Activated CD4-positive, CD25-positive, alpha-beta regulatory T cell treated with anti-CD3 and anti-CD28 coated beads, Interleukin-2, amount 50 U/mL, for 16 hours (primary cell): ENCODE measurements at regions not wholly inside any gene's neighbourhood (a gene's known extent, or its start where the extent isn't known, plus 50 kb on each side); places are given as distances from the start of the nearest gene placed in this dataset.

Experiments
- DNase-seq: peaks from one replicate; pipeline ENCODE4 v3.0.0-alpha.2; 2020; ENCODE audit warnings: low read depth, low spot score

GRCh38 chr2:2831633-2832032 is 500.6 kb upstream of the MYT1L start:
- DNase-seq: no peak

DNA sequence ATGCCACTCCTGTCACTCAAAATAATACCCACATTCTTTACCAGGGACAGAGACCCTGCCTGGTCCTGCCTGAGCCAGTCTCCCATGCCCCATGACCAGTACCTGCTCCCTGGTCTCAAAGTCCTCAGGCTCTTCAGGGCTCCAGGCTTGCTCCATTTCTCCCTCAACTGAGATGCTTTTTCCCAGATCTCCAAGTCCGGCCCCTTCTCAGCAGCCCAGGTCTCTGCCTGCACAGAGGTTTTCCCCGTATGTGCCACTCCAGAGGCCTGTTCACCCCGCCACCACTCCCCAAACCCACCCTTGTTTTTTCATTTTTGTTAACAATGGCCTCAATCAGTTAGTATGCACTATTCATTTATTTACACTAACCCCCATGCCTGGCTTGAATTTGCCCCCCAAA is 499.5 kb upstream of the MYT1L start:
- DNase-seq: no peak

- DNase-seq: no peak
These were observed 497.8 kb upstream of the MYT1L start for GRCh38 chr2:2828774-2829368.

GRCh38 chr2:2827761-2828221 is 496.7 kb upstream of the MYT1L start:
- DNase-seq: no peak

DNA sequence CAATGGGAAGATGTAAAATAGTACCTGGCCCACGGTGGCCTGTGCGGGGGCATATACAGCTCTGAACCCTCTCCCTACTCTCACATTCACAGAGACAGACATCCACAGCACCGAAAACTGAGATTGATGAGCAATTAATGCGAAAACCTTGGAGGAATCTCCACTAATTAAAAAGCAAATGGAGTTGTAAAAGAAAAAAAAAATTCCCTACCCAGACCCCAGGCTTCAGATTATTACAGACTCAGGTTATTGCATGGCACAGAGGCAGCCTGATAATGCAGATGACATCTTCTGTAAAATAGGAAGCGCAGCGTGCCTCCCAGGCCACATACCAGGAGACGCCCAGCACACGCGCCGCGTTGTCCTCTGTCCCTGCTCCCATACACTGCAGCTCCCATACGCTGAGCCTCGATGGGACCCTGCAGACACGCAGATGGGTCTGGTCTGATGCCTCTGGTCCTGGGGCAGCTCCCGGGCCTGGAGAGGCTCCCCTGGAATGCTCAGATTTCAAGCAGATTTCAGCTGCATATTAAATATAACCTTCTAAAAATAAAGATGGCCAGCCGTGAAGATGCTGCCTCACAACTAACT is 496.1 kb upstream of the MYT1L start:
- no peak for DNase-seq

DNA sequence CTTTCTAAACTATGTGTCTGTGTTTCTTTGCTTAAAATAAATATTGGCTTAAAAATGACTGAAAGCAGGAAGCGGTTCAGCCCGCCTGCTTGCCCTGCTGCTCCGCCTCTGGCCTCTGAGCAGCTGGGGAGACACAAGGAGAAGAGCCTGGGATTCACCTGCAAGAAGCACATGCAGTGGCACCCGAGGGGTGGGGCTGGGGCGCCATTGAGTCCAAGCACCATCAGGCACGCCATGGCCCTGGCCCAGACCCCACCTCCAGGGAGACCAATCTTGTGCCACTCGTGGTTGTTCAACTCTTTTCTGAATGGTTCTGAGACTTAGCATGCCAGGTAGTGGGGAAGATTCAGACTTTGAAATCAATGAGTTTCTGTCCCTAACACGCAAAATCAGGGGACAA is 495.5 kb upstream of the MYT1L start:
- no peak for DNase-seq

GRCh38 chr2:2826209-2826551 is 495.1 kb upstream of the MYT1L start:
- DNase-seq: no peak

DNA sequence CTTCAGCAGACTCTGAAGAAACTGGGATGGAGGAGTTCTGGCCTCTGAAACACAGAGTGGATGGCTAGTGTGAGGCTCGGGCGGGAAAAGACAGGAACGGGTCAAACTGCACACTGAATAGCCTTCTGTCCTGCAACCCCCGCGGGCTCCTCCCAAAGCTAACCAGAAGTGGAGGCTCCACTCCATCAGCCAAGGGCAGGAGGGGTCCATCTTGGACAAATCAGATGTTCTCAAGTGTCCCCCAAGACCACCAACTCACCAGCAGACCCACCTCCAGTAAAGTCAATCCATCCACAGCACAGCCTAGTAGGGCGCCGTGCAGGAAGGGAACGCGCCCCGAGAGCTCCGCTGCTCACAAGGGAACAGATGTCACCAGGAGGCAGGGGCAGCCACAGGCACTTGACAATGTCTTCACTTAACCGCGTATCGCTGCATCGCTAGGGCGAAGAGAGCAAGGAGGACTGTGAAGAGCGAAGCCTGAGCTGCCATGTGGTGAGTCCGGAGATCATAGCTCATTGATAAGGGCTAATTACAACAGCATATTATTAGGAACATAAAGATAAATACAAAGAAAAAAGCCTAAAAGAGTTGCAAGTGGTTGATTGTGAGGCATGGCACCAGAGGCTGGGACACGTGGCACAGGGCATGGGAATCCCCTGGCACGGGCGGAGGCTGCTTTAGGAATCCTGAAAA is 494.6 kb upstream of the MYT1L start:
- no peak for DNase-seq

- DNase-seq: no peak
These were observed 494.0 kb upstream of the MYT1L start for GRCh38 chr2:2825062-2825461.

DNA sequence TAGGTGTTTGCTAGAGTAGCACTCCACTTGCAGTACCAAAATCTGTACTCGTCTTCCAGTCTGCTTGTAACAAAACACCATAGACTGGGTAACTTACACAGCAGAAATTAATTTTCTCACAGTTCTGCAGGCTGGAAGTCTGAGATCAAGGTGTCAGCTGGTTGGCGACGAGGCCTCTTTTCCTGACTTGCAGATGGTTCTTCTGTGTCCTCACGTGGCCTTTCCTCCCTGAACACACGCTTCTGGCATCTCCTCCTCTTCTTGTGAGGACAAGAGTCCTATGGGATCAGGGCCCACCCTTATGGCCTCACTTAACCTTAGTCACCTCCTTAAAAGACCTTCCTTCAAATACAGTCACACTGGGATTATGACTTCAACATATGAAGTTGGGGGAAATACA is 493.5 kb upstream of the MYT1L start:
- no peak for DNase-seq

DNA sequence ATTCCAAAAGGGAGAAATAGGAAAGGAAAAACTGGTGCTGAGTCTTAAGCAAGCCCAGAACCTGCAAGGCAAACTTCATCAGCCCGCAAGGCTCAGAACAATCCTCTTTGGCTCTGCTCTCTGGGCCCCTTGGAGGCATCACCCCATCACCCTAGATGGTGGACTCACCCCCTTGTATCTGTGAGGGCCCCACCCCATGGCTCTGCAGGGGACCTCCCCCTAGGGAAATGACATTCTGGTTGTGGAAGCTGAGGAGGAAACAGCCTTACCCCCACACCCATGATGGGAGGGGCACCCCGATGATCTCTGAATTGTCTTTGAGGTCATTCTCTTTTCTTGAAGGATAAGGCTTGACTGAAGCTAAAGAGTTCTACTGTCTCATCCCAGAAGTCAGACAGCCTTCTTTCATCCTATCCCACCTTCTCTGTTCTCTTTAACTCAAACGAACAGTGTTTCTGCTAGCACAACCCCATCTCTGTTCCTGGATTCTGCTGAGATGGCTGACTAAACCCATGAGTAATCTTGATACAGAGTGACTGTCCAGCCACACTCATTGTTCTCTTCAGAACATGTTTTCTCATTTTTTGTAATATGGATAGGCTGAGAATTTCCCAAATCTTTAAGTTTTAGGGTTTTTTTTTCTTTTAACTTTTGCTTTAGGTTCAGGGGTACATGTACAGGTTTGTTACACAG is 492.1 kb upstream of the MYT1L start:
- no peak for DNase-seq

DNA sequence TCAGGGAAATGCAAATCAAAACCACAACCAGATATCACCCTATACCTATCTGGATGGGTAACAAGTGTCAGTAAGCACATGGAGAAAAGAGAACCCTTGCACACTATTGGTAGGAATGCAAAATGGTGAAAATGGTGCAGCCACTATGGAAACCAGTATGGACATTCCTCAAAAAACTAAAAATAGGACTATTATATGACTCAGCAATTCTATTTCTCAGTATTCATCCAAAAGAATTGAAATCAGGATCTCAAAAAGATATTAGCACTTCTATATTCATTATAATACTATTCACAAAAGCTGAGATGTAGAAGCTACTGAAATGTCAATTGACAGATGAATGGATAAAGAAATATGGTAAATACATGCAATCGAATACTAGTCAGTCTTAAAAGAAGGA is 491.1 kb upstream of the MYT1L start:
- no peak for DNase-seq

GRCh38 chr2:2812648-2813047 is 481.6 kb upstream of the MYT1L start:
- no peak for DNase-seq

DNA sequence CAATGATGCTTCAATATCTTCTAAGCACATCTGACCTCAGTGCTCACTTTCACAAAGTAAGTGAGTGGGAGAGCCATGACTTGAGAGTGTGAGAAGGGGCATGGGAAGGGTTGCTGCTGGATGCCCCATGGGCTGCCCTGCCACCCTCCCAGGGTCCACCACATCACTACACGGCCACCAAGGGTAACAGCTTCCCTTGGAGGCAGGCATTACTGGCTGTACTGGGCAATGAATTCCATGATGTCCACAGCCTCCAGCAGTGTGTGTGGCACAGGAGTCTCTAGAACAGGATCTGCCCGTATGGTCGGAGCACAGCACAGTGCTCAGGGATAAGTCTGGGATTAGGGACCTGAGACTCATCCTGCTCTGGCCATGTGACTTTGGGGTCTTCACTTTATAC is 481.0 kb upstream of the MYT1L start:
- DNase-seq: no peak

DNA sequence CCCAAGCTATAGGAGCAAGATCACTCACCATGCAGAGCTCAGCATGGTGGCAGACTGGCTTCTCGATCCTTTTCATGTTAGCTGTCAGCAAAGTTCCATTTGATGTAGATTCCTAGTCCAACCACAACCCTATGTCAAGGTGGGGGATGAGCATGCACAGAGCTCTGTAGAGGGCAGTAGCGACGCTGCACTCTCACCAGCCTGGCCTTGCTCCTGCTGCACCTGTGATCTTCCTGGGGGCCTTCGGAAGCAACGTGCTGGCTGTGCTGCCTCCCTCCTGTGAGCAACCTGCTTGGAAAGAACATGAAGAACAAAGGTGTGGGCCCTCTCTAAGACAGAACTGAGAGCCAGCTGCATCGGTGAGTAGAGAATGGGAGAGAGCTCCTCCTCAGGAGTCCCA is 479.4 kb upstream of the MYT1L start:
- no peak for DNase-seq

DNA sequence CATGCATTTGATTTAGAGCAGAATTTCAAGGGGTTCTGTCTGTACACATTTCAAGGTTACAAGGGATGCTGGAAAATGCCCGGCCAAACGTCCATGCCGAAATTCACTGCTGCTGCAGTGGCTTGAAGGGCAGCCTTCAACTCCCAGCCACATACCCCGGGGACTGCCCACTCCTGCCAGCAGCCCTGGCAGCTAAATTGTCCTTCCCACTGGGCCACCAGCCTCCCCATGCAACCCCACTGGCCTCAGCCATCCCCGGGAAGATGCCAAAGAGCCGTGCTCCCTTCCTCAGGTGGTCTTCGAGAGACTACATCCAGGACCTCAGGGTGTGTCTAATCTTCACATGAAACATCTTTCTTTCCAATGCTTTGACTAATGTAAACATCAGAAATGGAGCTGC is 478.7 kb upstream of the MYT1L start:
- DNase-seq: no peak

GRCh38 chr2:2808551-2809058 is 477.5 kb upstream of the MYT1L start:
- no peak for DNase-seq

DNA sequence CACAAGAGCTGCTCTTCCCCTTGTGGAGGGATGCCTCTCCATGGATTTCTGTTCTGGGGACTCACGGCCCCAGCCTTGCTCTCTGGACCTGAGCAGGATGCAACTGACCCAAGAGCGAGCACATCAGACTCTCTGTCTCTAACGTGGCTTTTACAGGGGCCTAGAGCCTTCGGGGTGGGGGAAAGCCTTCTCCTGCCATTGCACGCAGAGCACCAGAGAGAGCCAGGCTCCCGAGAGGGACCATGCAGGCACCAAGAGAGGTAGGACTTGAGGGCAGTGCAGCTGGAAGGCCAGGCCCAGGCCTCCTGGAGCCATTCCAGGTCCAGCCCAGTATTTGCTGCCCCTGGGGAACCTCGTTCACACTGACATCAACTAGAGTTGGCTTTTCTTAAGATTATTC is 475.6 kb upstream of the MYT1L start:
- no peak for DNase-seq

DNA sequence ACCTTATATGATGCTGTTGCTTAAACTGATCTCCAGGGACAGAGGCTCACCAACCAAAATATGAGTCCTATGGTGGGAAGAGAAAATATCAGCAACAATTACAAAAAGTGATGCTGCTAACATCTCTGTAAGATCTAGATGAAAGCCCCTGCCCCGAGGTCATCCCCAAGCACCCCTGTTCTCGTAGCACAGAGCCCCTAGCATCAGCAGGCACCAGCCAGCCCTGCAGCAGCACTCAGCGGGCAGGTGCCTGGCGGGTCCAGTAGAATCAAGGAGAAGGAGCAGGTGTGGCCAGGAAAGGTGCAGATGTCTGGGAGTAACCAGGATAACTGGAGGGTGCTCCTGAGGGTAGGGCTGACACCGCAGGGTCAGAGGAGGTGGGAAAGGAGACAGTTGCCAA is 474.2 kb upstream of the MYT1L start:
- no peak for DNase-seq

DNA sequence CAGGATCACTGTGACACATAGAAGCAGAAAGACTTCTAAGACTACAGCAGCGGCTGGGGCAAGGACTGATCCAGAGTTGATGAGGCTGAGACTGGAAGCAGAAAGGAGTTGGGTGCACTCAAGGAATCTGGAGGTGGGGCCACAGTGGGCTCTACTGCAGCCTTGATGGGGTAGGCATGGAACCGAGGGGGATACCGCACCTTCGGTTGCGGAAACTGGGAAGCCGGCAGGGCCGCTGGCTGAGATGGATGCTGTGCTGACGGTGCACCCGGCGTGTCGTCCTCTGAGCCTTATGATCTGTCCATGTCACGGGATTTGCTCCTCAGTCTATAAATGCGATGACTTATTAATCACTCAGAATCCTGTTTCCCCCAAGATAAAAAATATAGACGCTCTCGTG is 473.5 kb upstream of the MYT1L start:
- DNase-seq: no peak

DNA sequence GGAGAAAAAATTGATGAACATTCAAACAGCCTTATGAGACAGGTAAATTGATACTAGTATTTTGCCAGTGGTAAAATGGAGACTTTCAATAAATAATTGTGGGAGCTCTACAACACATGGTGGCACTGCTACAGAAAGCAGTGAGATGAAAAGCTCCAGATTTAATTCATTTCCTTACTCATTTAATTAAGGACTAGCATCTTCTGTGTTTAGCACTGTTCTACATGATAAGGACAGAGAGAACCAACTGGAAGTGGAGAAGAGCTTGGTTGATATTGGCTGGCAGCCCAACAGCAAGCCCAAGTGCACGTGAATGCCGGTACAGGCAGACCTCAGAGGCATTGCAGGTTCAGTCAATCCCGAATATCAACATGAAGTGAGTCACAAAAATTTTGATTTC is 470.4 kb upstream of the MYT1L start:
- no peak for DNase-seq

DNA sequence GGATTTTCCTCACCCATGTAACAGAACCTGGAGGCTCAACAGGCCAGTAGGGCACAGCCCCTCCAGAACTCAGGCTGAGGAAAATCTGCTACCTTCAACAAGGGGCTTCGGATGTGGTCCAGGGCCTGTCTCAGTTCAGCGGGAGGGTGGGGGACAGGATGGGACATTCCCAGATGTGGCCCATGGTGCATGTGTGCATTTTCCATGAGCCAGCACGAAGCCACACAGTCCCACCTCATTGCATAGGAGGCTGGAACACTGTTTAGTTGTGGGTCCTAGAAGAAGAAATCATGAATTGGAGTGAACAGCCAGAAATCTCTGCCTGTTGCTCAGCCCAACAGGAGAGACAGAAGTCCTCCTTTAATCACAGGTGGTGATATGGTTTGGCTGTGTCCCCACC is 469.6 kb upstream of the MYT1L start:
- no peak for DNase-seq

DNA sequence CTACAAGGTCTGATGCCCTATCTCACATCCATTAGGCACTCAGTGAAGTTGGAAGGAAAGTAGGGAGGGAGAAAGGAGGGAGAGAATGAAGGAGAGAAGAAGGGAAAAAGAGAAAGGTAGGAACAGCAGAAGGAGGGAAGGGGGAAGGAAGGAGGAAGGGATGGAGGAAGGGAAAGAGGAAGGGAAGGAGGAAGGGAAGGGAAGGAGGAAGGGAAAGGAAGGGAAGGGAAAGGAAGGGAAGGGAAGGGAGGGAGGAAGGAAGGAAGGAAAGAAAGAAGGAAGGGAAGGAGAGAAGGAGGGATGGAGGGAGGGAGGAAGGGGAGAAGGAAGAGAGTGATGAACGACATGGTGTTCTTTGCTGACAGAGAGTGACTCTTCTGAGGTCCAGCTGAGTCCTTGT is 468.9 kb upstream of the MYT1L start:
- no peak for DNase-seq
